ENCODE measurements at regions not wholly inside any gene's neighbourhood (a gene's known extent, or its start where the extent isn't known, plus 50 kb on each side); places are given as distances from the start of the nearest gene placed in this dataset.

GRCh38 chr6:156448579-156448978 lies 328.6 kb upstream of the ARID1B start:
- Histone ChIP-seq H2BK15ac (ENCODE audit: low read depth, low read length) (no peak overlapping the region), H3K23ac (ENCODE audit: low read depth, low read length) (no peak overlapping the region), H3K36me3 (ENCODE audit: control insufficient read depth, insufficient read depth, low read length) (no peaks in the 10 kb centered on the region), H2BK5ac (ENCODE audit: low read depth, low read length, poor library complexity, severe bottlenecking) (no peak overlapping the region), H3K27ac (ENCODE audit: insufficient read depth, low read length) (no peak overlapping the region), H3K4me1 (ENCODE audit: control insufficient read depth, insufficient read depth, low read length) (no peaks in the 10 kb centered on the region), H4K91ac (ENCODE audit: insufficient read depth, low read depth, low read length) (no peak overlapping the region), H2AK5ac (ENCODE audit: low read depth, low read length) (no peak overlapping the region), H3K4ac (ENCODE audit: low read depth, low read length) (no peak overlapping the region), H3K4me3 (ENCODE audit: insufficient read depth, low read depth, low read length) (no peak overlapping the region), H4K20me1 (ENCODE audit: insufficient read depth, low read length) (no peaks in the 10 kb centered on the region), H3K9me1 (ENCODE audit: insufficient read depth, low read length) (no peaks in the 10 kb centered on the region), H3K9ac (ENCODE audit: low read depth, low read length) (no peak overlapping the region), H3K79me1 (ENCODE audit: low read depth in 1 of 2, low read length in 2 of 2) (no peaks in the 10 kb centered on the region), H4K5ac (ENCODE audit: low read depth, low read length) (no peak overlapping the region), H2BK120ac (ENCODE audit: low read depth, low read length) (no peak overlapping the region), H3K14ac (replicated peaks; ENCODE audit: low read depth, low read length) (no peak overlapping the region), H3K9me3 (ENCODE audit: control insufficient read depth, insufficient read depth, low read length) (no peaks in the 10 kb centered on the region), H3K56ac (ENCODE audit: extremely low read depth, insufficient read depth, low read length) (no peak overlapping the region), H3K4me2 (ENCODE audit: low read depth, low read length) (no peak overlapping the region), H3K18ac (ENCODE audit: low read depth, low read length) (no peak overlapping the region), H4K8ac (ENCODE audit: low read depth in 2 of 2, low read length in 2 of 2) (no peak overlapping the region), H2AK9ac (replicated peaks; ENCODE audit: low read depth, low read length, poor library complexity) (no peak overlapping the region), H2BK20ac (ENCODE audit: low read depth, low read length) (no peak overlapping the region), H2AFZ (replicated peaks; ENCODE audit: low read length, poor library complexity) (no peak overlapping the region), H3K27me3 (ENCODE audit: control insufficient read depth, insufficient read depth, low read length) (no peaks in the 10 kb centered on the region)
- dilution Hi-C loops (cut with HindIII; ENCODE audit: low sequenced_read_pairs, unreplicated experiment) (no loop called here), intact Hi-C loops (cut with micrococcal nuclease) (no loop called here), in situ Hi-C loops (cut with MboI; ENCODE audit: low sequenced_read_pairs) (no loop called here)
- no CpG with 5 or more reads among the region's 1 CpG for whole genome bisulfite sequencing, 2 experiments (ENCODE audit: extremely low coverage in 2 of 2, insufficient read length in 1 of 2)
- ChIA-PET CTCF (no interaction called here), POLR2A (ENCODE audit: unreplicated experiment) (no interaction called here)
- no peak for DNase-seq
- no TSS peak for BruUV-seq (replicated peaks)
- ATAC-seq (ENCODE audit: low read depth) = no peak
- no peak for TF ChIP-seq BHLHE40 (IDR thresholded peaks at IDR 0.05; ENCODE audit: low read depth, low read length)
- no peak for TF ChIP-seq RFX5 (IDR thresholded peaks at IDR 0.05; ENCODE audit: low read depth, low read length)
- TF ChIP-seq POLR2A (IDR thresholded peaks at IDR 0.05; ENCODE audit: low read depth, low read length) = no peak
- TF ChIP-seq RAD21 (IDR thresholded peaks at IDR 0.05; ENCODE audit: low read length) = no peak
- no peak for TF ChIP-seq FOS (IDR thresholded peaks at IDR 0.05; ENCODE audit: low read depth, low read length)
- no peak for TF ChIP-seq ELK1 (IDR thresholded peaks at IDR 0.05; ENCODE audit: borderline replicate concordance, low read depth, low read length)
- TF ChIP-seq MXI1 (IDR thresholded peaks at IDR 0.05; ENCODE audit: borderline replicate concordance, low read depth, low read length) = no peak
- TF ChIP-seq MAFK (IDR thresholded peaks at IDR 0.05; ENCODE audit: low read depth, low read length) = no peak
- TF ChIP-seq, protein P1, sequence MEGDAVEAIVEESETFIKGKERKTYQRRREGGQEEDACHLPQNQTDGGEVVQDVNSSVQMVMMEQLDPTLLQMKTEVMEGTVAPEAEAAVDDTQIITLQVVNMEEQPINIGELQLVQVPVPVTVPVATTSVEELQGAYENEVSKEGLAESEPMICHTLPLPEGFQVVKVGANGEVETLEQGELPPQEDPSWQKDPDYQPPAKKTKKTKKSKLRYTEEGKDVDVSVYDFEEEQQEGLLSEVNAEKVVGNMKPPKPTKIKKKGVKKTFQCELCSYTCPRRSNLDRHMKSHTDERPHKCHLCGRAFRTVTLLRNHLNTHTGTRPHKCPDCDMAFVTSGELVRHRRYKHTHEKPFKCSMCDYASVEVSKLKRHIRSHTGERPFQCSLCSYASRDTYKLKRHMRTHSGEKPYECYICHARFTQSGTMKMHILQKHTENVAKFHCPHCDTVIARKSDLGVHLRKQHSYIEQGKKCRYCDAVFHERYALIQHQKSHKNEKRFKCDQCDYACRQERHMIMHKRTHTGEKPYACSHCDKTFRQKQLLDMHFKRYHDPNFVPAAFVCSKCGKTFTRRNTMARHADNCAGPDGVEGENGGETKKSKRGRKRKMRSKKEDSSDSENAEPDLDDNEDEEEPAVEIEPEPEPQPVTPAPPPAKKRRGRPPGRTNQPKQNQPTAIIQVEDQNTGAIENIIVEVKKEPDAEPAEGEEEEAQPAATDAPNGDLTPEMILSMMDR (conservative IDR thresholded peaks at IDR 0.05; ENCODE audit: low read depth, low read length) = no peak
- TF ChIP-seq CHD1 (IDR thresholded peaks at IDR 0.05; ENCODE audit: low read depth, low read length) = no peak
- no peak for TF ChIP-seq RCOR1 (IDR thresholded peaks at IDR 0.05; ENCODE audit: insufficient replicate concordance, low read length)
